ENCODE measurements at regions not wholly inside any gene's neighbourhood (a gene's known extent, or its start where the extent isn't known, plus 50 kb on each side); places are given as distances from the start of the nearest gene placed in this dataset.

DNA sequence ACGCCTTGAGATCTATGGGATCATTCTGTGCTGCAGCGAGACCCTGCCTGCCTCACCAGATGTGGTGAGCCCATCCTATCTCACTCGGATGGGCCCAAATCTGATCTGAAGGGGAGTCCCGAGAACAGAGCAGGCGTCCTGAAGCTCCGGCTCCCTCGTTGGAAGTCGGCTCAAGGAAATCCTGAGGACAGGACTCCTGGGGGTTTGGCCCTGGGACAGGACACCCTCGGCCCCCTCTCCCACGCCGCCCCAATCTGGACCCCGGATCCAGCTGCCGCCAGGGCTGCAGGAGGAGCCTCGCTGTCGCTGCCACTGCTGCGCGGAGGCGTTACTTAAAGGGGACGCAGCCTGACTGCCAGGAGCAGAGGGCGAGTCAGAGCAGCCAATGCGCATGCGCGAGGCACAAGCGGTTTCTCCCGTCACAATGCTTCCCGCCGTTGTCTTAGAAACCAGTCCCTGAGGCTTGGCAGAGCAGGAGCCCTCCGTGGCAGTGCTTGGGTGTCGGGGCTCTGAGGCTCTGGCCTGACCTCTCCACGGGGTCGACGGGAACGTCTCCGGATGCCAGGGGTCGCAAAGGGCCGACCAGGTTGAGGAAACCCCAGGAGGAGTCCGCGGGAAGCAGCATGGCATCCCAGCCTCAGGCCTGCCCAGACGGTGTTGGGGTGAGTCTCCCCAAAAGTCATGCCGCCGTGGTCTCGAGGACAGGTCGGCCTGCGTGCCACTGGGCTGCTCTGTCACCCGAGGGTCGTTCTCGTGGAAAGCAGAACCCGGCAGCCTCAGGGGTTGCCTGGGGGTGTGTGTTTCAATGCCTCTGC, 1567.8 kb upstream of the DEFB115 start:
- TF ChIP-seq, protein P1, sequence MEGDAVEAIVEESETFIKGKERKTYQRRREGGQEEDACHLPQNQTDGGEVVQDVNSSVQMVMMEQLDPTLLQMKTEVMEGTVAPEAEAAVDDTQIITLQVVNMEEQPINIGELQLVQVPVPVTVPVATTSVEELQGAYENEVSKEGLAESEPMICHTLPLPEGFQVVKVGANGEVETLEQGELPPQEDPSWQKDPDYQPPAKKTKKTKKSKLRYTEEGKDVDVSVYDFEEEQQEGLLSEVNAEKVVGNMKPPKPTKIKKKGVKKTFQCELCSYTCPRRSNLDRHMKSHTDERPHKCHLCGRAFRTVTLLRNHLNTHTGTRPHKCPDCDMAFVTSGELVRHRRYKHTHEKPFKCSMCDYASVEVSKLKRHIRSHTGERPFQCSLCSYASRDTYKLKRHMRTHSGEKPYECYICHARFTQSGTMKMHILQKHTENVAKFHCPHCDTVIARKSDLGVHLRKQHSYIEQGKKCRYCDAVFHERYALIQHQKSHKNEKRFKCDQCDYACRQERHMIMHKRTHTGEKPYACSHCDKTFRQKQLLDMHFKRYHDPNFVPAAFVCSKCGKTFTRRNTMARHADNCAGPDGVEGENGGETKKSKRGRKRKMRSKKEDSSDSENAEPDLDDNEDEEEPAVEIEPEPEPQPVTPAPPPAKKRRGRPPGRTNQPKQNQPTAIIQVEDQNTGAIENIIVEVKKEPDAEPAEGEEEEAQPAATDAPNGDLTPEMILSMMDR (conservative IDR thresholded peaks at IDR 0.05; ENCODE audit: low read depth in 2 of 2) = no peak
- TF ChIP-seq EZH2 (IDR thresholded peaks at IDR 0.05; ENCODE audit: low read depth, unreplicated experiment) (no peak), CREB1 (CRISPR knock-in tag; IDR thresholded peaks at IDR 0.05; ENCODE audit: low read depth) (no peak), POLR2AphosphoS5 (IDR thresholded peaks at IDR 0.05; ENCODE audit: low read depth) (no peak), EZH2phosphoT487 (IDR thresholded peaks at IDR 0.05; ENCODE audit: unreplicated experiment) (no peak), ZNF331 (CRISPR knock-in tag; IDR thresholded peaks at IDR 0.05; ENCODE audit: low read depth) (no peak), JUNB (IDR thresholded peaks at IDR 0.05; ENCODE audit: unreplicated experiment) (no peak), STAT1 (IDR thresholded peaks at IDR 0.05; ENCODE audit: unreplicated experiment) (no peak), NANOG (IDR thresholded peaks at IDR 0.05; ENCODE audit: borderline replicate concordance) (no peak), ZNF114 (CRISPR knock-in tag; IDR thresholded peaks at IDR 0.05) (no peak)
- TF ChIP-seq, protein P2, sequence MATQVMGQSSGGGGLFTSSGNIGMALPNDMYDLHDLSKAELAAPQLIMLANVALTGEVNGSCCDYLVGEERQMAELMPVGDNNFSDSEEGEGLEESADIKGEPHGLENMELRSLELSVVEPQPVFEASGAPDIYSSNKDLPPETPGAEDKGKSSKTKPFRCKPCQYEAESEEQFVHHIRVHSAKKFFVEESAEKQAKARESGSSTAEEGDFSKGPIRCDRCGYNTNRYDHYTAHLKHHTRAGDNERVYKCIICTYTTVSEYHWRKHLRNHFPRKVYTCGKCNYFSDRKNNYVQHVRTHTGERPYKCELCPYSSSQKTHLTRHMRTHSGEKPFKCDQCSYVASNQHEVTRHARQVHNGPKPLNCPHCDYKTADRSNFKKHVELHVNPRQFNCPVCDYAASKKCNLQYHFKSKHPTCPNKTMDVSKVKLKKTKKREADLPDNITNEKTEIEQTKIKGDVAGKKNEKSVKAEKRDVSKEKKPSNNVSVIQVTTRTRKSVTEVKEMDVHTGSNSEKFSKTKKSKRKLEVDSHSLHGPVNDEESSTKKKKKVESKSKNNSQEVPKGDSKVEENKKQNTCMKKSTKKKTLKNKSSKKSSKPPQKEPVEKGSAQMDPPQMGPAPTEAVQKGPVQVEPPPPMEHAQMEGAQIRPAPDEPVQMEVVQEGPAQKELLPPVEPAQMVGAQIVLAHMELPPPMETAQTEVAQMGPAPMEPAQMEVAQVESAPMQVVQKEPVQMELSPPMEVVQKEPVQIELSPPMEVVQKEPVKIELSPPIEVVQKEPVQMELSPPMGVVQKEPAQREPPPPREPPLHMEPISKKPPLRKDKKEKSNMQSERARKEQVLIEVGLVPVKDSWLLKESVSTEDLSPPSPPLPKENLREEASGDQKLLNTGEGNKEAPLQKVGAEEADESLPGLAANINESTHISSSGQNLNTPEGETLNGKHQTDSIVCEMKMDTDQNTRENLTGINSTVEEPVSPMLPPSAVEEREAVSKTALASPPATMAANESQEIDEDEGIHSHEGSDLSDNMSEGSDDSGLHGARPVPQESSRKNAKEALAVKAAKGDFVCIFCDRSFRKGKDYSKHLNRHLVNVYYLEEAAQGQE (IDR thresholded peaks at IDR 0.05; ENCODE audit: unreplicated experiment) = no peak
- TF ChIP-seq, protein P3, sequence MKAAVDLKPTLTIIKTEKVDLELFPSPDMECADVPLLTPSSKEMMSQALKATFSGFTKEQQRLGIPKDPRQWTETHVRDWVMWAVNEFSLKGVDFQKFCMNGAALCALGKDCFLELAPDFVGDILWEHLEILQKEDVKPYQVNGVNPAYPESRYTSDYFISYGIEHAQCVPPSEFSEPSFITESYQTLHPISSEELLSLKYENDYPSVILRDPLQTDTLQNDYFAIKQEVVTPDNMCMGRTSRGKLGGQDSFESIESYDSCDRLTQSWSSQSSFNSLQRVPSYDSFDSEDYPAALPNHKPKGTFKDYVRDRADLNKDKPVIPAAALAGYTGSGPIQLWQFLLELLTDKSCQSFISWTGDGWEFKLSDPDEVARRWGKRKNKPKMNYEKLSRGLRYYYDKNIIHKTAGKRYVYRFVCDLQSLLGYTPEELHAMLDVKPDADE (IDR thresholded peaks at IDR 0.05) = no peak
- TF ChIP-seq, protein P4, sequence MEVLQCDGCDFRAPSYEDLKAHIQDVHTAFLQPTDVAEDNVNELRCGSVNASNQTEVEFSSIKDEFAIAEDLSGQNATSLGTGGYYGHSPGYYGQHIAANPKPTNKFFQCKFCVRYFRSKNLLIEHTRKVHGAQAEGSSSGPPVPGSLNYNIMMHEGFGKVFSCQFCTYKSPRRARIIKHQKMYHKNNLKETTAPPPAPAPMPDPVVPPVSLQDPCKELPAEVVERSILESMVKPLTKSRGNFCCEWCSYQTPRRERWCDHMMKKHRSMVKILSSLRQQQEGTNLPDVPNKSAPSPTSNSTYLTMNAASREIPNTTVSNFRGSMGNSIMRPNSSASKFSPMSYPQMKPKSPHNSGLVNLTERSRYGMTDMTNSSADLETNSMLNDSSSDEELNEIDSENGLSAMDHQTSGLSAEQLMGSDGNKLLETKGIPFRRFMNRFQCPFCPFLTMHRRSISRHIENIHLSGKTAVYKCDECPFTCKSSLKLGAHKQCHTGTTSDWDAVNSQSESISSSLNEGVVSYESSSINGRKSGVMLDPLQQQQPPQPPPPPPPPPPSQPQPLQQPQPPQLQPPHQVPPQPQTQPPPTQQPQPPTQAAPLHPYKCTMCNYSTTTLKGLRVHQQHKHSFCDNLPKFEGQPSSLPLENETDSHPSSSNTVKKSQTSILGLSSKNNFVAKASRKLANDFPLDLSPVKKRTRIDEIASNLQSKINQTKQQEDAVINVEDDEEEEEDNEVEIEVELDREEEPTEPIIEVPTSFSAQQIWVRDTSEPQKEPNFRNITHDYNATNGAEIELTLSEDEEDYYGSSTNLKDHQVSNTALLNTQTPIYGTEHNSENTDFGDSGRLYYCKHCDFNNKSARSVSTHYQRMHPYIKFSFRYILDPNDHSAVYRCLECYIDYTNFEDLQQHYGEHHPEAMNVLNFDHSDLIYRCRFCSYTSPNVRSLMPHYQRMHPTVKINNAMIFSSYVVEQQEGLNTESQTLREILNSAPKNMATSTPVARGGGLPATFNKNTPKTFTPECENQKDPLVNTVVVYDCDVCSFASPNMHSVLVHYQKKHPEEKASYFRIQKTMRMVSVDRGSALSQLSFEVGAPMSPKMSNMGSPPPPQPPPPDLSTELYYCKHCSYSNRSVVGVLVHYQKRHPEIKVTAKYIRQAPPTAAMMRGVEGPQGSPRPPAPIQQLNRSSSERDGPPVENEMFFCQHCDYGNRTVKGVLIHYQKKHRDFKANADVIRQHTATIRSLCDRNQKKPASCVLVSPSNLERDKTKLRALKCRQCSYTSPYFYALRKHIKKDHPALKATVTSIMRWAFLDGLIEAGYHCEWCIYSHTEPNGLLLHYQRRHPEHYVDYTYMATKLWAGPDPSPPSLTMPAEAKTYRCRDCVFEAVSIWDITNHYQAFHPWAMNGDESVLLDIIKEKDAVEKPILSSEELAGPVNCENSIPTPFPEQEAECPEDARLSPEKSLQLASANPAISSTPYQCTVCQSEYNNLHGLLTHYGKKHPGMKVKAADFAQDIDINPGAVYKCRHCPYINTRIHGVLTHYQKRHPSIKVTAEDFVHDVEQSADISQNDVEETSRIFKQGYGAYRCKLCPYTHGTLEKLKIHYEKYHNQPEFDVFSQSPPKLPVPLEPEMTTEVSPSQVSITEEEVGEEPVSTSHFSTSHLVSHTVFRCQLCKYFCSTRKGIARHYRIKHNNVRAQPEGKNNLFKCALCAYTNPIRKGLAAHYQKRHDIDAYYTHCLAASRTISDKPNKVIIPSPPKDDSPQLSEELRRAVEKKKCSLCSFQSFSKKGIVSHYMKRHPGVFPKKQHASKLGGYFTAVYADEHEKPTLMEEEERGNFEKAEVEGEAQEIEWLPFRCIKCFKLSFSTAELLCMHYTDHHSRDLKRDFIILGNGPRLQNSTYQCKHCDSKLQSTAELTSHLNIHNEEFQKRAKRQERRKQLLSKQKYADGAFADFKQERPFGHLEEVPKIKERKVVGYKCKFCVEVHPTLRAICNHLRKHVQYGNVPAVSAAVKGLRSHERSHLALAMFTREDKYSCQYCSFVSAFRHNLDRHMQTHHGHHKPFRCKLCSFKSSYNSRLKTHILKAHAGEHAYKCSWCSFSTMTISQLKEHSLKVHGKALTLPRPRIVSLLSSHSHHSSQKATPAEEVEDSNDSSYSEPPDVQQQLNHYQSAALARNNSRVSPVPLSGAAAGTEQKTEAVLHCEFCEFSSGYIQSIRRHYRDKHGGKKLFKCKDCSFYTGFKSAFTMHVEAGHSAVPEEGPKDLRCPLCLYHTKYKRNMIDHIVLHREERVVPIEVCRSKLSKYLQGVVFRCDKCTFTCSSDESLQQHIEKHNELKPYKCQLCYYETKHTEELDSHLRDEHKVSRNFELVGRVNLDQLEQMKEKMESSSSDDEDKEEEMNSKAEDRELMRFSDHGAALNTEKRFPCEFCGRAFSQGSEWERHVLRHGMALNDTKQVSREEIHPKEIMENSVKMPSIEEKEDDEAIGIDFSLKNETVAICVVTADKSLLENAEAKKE (CRISPR knock-in tag; IDR thresholded peaks at IDR 0.05) = no peak

Data from GM23338 (cell line).